IMR-90 (cell line): ENCODE measurements at regions not wholly inside any gene's neighbourhood (a gene's known extent, or its start where the extent isn't known, plus 50 kb on each side); places are given as distances from the start of the nearest gene placed in this dataset.
"Not testable (repeated sequence)": the region's sequence is repeated elsewhere in the genome, so short reads cannot be mapped to it uniquely, and the experiment has no call there.

ENCODE experiments used
- ATAC-seq: fragments of 200-7000 bp; cut with Tn5 transposase; 2 replicates; pipeline ENCODE4 v1.9.1; 2020; ENCODE audit warnings: low read depth, mild to moderate bottlenecking, moderate library complexity
- BruUV-seq: library from RNA; stranded (reverse); fragments of 400-500 nt; replicated peaks from 2 replicates; lab custom pipeline; 2021; lab: Mats Ljungman, UMichigan
- CTCF ChIA-PET: fragments of 300-600 bp; formaldehyde crosslinking; extraction: SDS; loops from one replicate; lab custom pipeline; 2021; ENCODE audit warnings: antibody characterized with exemption; lab: Yijun Ruan, JAX
- POLR2A ChIA-PET: fragments of 300-600 bp; sonication (Branson Sonifier 250); formaldehyde crosslinking; loops from one replicate; lab custom pipeline; 2022; ENCODE audit warnings: antibody characterized with exemption; ENCODE audit not compliant: unreplicated experiment; lab: Charles Lee
- DNase-seq: peaks from one replicate; pipeline ENCODE4 v3.0.0; 2013
- H2AFZ ChIP-seq: replicated peaks from 2 replicates; pipeline ENCODE3; 2013; ENCODE audit warnings: low read length, mild to moderate bottlenecking; ENCODE audit not compliant: poor library complexity
- H2AK5ac ChIP-seq: 2 replicates; pipeline ENCODE4 v1.6.1; 2013; ENCODE audit warnings: low read depth, low read length, inconsistent platforms
- H2AK9ac ChIP-seq: replicated peaks from 2 replicates; pipeline ENCODE3; 2013; ENCODE audit warnings: mild to moderate bottlenecking, low read depth, low read length, moderate library complexity; ENCODE audit not compliant: poor library complexity
- H2BK120ac ChIP-seq: 2 replicates; pipeline ENCODE4 v1.6.1; 2013; ENCODE audit warnings: low read depth, low read length, inconsistent platforms
- H2BK15ac ChIP-seq: 3 replicates; pipeline ENCODE4 v1.6.1; 2013; ENCODE audit warnings: low read depth, low read length, inconsistent platforms
- H2BK20ac ChIP-seq: 2 replicates; pipeline ENCODE4 v1.6.1; 2013; ENCODE audit warnings: low read depth, mild to moderate bottlenecking, inconsistent platforms, low read length, moderate library complexity
- H2BK5ac ChIP-seq: 2 replicates; pipeline ENCODE4 v1.6.1; 2013; ENCODE audit warnings: mild to moderate bottlenecking, low read depth, low read length, inconsistent platforms; ENCODE audit not compliant: poor library complexity, severe bottlenecking
- H3K14ac ChIP-seq: replicated peaks from 2 replicates; pipeline ENCODE4 v1.6.1; 2013; ENCODE audit warnings: low read depth, low read length, inconsistent platforms
- H3K18ac ChIP-seq: 2 replicates; pipeline ENCODE4 v1.6.1; 2013; ENCODE audit warnings: low read depth, low read length, control low read depth
- H3K23ac ChIP-seq: 2 replicates; pipeline ENCODE4 v1.6.1; 2013; ENCODE audit warnings: low read depth, low read length, inconsistent platforms
- H3K27ac ChIP-seq: 2 replicates; pipeline ENCODE4 v1.5.1; 2013; ENCODE audit warnings: mild to moderate bottlenecking, control low read depth, low read length; ENCODE audit not compliant: insufficient read depth
- H3K27me3 ChIP-seq: 2 replicates; pipeline ENCODE4 v1.6.1; 2013; ENCODE audit warnings: low read length; ENCODE audit not compliant: control insufficient read depth, insufficient read depth
- H3K36me3 ChIP-seq: 2 replicates; pipeline ENCODE4 v1.6.1; 2013; ENCODE audit warnings: low read length, mixed read lengths; ENCODE audit not compliant: control insufficient read depth, insufficient read depth
- H3K4ac ChIP-seq: 2 replicates; pipeline ENCODE4 v1.6.1; 2013; ENCODE audit warnings: low read depth, low read length, inconsistent platforms
- H3K4me1 ChIP-seq: 2 replicates; pipeline ENCODE4 v1.6.1; 2013; ENCODE audit warnings: low read length, mixed read lengths; ENCODE audit not compliant: control insufficient read depth, insufficient read depth
- H3K4me2 ChIP-seq: 2 replicates; pipeline ENCODE4 v1.6.1; 2013; ENCODE audit warnings: low read depth, mild to moderate bottlenecking, control low read depth, low read length, moderate library complexity
- H3K4me3 ChIP-seq: 2 replicates; pipeline ENCODE4 v1.5.1; 2013; ENCODE audit warnings: low read depth, mild to moderate bottlenecking, control low read depth, low read length, moderate library complexity; ENCODE audit not compliant: insufficient read depth
- H3K56ac ChIP-seq: 2 replicates; pipeline ENCODE4 v1.6.1; 2013; ENCODE audit warnings: low read length, inconsistent platforms; ENCODE audit not compliant: insufficient read depth; ENCODE audit errors: extremely low read depth
- H3K79me1 ChIP-seq, 2 experiments: 2 replicates each; pipeline ENCODE4 v1.6.1; 2013; ENCODE audit warnings: low read length in 2 of 2, inconsistent platforms in 1 of 2, low read depth in 1 of 2
- H3K9ac ChIP-seq: 2 replicates; pipeline ENCODE4 v1.6.1; 2013; ENCODE audit warnings: low read depth, low read length, control low read depth
- H3K9me1 ChIP-seq: 2 replicates; pipeline ENCODE4 v1.6.1; 2013; ENCODE audit warnings: low read length, inconsistent platforms; ENCODE audit not compliant: insufficient read depth
- H3K9me3 ChIP-seq: 2 replicates; pipeline ENCODE4 v1.6.1; 2013; ENCODE audit warnings: low read length; ENCODE audit not compliant: control insufficient read depth, insufficient read depth
- H4K20me1 ChIP-seq: 2 replicates; pipeline ENCODE4 v1.6.1; 2013; ENCODE audit warnings: low read length, inconsistent platforms; ENCODE audit not compliant: insufficient read depth
- H4K5ac ChIP-seq: 2 replicates; pipeline ENCODE4 v1.6.1; 2013; ENCODE audit warnings: mild to moderate bottlenecking, low read depth, low read length, control low read depth
- H4K8ac ChIP-seq, 2 experiments: 2 replicates each; pipeline ENCODE4 v1.6.1; 2013; ENCODE audit warnings: low read depth in 2 of 2, low read length in 2 of 2, control low read depth in 1 of 2, inconsistent platforms in 1 of 2
- H4K91ac ChIP-seq: 2 replicates; pipeline ENCODE4 v1.6.1; 2013; ENCODE audit warnings: low read depth, low read length, inconsistent platforms; ENCODE audit not compliant: insufficient read depth
- MAFK ChIP-seq: IDR thresholded peaks from 2 replicates; pipeline ENCODE4 v1.6.1; 2012; ENCODE audit warnings: low read depth, low read length, improper control_type of control experiment
- POLR2A ChIP-seq: IDR thresholded peaks from 2 replicates; pipeline ENCODE4 v1.6.1; 2012; ENCODE audit warnings: mild to moderate bottlenecking, low read depth, low read length
- WGBS, 2 experiments: methylation state at CpG; one replicate each; pipeline versions ENCODE4 v1.1.5 to v1.1.7; 2013; ENCODE audit warnings: missing lambda C conversion rate in 2 of 2; ENCODE audit not compliant: insufficient read length in 1 of 2; ENCODE audit errors: extremely low coverage in 2 of 2; 5-methylcytosine and 5-hydroxymethylcytosine counted together
- dilution Hi-C: fragments of 300-500 bp; cut with HindIII; formaldehyde crosslinking; loops from one replicate; pipeline ENCODE4 v1.14.3; 2018; ENCODE audit warnings: low sequenced_read_pairs; ENCODE audit not compliant: unreplicated experiment
- in situ Hi-C: fragments of 300-500 bp; cut with MboI; formaldehyde crosslinking; loops from 3 replicates; pipeline ENCODE4 v1.14.3; 2019; ENCODE audit warnings: low sequenced_read_pairs, inconsistent platforms, mixed read lengths
- intact Hi-C: fragments of 100-400 bp; cut with micrococcal nuclease; formaldehyde crosslinking; loops from 2 replicates; pipeline ENCODE4 v1.10.0; 2022

DNA sequence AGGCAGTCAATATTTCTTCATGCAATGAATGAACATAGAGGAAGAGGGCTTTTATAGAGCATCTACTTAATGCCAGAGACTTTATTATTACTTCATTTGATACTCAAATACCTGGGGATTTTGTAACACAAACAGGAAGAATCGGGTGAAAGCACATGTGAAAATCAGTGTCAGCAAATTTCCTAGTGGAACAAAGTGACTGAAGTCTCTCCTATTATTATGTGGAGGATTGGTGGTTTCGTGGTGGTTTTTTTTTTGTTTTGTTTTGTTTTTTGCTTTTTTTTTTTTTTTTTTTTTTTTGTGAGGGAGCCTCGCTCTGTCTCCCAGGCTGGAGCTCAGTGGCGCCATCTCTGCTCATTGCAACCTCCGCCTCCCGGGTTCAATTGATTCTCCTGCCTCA, 207.0 kb downstream of the RRAGB start:
- Histone ChIP-seq H4K20me1 (no peaks in the 10 kb centered on the region), H3K4me1 (no peaks in the 10 kb centered on the region), H3K23ac (no peak overlapping the region), H3K79me1 (no peaks in the 10 kb centered on the region), H3K14ac (no peak overlapping the region), H4K8ac (no peak overlapping the region), H3K9me3 (no peaks in the 10 kb centered on the region), H3K4me2 (no peak overlapping the region), H2BK120ac (no peak overlapping the region), H2BK15ac (no peak overlapping the region), H4K5ac (no peak overlapping the region), H3K9me1 (no peaks in the 10 kb centered on the region), H2BK20ac (no peak overlapping the region), H3K4ac (no peak overlapping the region), H2AK5ac (no peak overlapping the region), H2AFZ (no peak overlapping the region), H3K56ac (no peak overlapping the region), H3K9ac (no peak overlapping the region), H3K27me3 (no peaks in the 10 kb centered on the region), H3K4me3 (no peak overlapping the region), H4K91ac (no peak overlapping the region), H2AK9ac (no peak overlapping the region), H3K18ac (no peak overlapping the region), H2BK5ac (no peak overlapping the region), H3K27ac (no peak overlapping the region), H3K36me3 (no peaks in the 10 kb centered on the region)
- no CpG with 5 or more reads among the region's 6 CpGs for WGBS, 2 experiments
- CTCF ChIA-PET = interaction anchor here (0.6 to 1.0 kb wide), 4 partner anchors 8 to 22 kb away, joined by 3 to 6 read pairs (median 3); no protein-coding TSS in a partner anchor
- DNase-seq (no peak), ATAC-seq (no peak)
- intact Hi-C loops (no loop called here), dilution Hi-C loops (no loop called here), in situ Hi-C loops (no loop called here)
- TF ChIP-seq POLR2A (no peak), MAFK (peak; percentile 42; the same call in 1 of the 2 replicates)
- BruUV-seq = no TSS peak
- POLR2A ChIA-PET = no interaction called here

DNA sequence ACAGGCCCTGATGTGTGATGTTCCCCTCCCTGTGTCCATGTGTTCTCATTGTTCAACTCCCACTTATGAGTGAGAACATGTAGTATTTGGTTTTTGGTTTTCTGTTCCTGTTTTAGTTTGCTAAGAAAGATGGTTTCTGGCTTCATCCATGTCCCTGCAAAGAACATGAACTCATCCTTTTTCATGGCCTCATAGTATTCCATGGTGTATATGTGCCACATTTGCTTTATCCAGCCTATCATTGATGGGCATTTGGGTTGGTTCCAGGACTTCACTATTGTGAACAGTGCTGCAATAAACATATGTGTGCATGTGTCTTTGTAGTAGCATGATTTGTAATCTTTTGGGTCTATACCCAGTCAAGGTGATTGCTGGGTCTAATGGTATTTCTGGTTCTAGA, 211.0 kb downstream of the RRAGB start:
- H3K23ac ChIP-seq, H2BK120ac ChIP-seq, CTCF ChIA-PET, H3K9ac ChIP-seq, H2BK15ac ChIP-seq, POLR2A ChIA-PET, H4K20me1 ChIP-seq, H3K18ac ChIP-seq, H2BK5ac ChIP-seq, H3K9me1 ChIP-seq, H3K27ac ChIP-seq, in situ Hi-C loops, ATAC-seq, H3K79me1 ChIP-seq, H3K4me1 ChIP-seq, intact Hi-C loops, H3K36me3 ChIP-seq, H3K4ac ChIP-seq, H3K27me3 ChIP-seq, DNase-seq, H3K4me2 ChIP-seq, H4K91ac ChIP-seq, H2AK5ac ChIP-seq, H3K56ac ChIP-seq, H2AFZ ChIP-seq, H2BK20ac ChIP-seq, dilution Hi-C loops, H3K4me3 ChIP-seq, H4K8ac ChIP-seq, BruUV-seq, H2AK9ac ChIP-seq, H3K9me3 ChIP-seq, H3K14ac ChIP-seq, H4K5ac ChIP-seq: not testable (repeated sequence)
